ENCODE measurements at regions not wholly inside any gene's neighbourhood (a gene's known extent, or its start where the extent isn't known, plus 50 kb on each side); places are given as distances from the start of the nearest gene placed in this dataset.
"Not testable (repeated sequence)": the region's sequence is repeated elsewhere in the genome, so short reads cannot be mapped to it uniquely, and the experiment has no call there.

- no peak for DNase-seq
- no peaks in the 10 kb centered on the region for H3K27me3 ChIP-seq (replicated peaks in 2 of 5; ENCODE audit: control insufficient read depth in 4 of 5, insufficient read depth in 5 of 5, low read length in 4 of 5)
- no CpG with 5 or more reads among the region's 2 CpGs for WGBS (ENCODE audit: insufficient coverage)
- peaks cover 0 to 2% (median 0%) of the 10 kb centered on the region in 5 experiments for H3K9me3 ChIP-seq (ENCODE audit: control extremely low read depth in 1 of 5, control insufficient read depth in 4 of 5, insufficient read depth in 2 of 5, low read depth in 1 of 5, low read length in 4 of 5)
- peaks cover 10 to 55% (median 42%) of the 10 kb centered on the region in 4 experiments for H3K4me1 ChIP-seq (ENCODE audit: control extremely low read depth in 1 of 4, control insufficient read depth in 4 of 4, insufficient read depth in 4 of 4, low read length in 3 of 4)
- peaks cover 0 to 3% (median 1%) of the 10 kb centered on the region in 4 experiments for H3K36me3 ChIP-seq (ENCODE audit: control insufficient read depth in 4 of 4, insufficient read depth in 4 of 4, low read length in 3 of 4)
- POLR2A ChIA-PET, result no interaction called here
- H3K4me3 ChIP-seq (ENCODE audit: control insufficient read depth in 1 of 7, extremely low read depth in 1 of 7, insufficient read depth in 4 of 7, low read depth in 2 of 7, low read length in 6 of 7), result peak overlapping the region in 1 of 7 experiments; percentile 20
- CTCF ChIA-PET, result interaction anchor here (1.2 kb wide), 1 partner anchor 11 kb away, joined by 6 read pairs; no protein-coding TSS in a partner anchor
- no peak overlapping the region for H3K27ac ChIP-seq (ENCODE audit: insufficient read depth in 1 of 2, low read depth in 1 of 2, low read length in 2 of 2, poor library complexity in 1 of 2, severe bottlenecking in 2 of 2)
Measured at GRCh38 chr7:131051304-131051703, 276.4 kb upstream of the MKLN1 start.

DNA sequence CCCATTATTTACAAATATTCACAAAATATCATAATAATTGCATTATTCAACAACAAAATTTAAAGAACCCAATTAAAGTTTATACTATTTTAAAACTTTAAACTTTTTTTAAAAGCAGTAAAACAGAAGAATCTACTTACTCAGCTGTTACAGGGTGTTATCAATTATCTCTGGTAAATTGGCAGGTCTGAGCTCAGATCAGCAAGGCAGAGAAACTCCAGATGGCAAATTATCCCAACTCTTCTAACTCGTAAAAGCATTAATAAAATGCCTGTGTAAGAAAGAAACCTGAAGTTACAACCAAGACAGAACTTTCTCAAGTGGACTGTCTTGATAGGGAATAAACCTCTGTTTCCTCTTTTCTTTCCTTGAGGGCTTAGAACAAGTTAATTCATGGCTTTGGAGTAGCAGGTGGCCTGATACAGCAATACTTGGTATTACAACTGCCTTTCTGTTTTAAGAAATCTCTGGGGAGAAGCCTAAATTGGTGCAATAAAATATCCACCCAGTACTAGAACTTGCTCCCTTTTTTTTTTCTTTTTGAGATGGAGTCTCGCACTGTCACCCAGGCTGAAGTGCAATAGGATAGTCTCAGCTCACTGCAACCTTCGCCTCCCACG, 275.3 kb upstream of the MKLN1 start:
- no peaks in the 10 kb centered on the region for H3K9me3 ChIP-seq (ENCODE audit: control extremely low read depth in 1 of 5, control insufficient read depth in 4 of 5, insufficient read depth in 2 of 5, low read depth in 1 of 5, low read length in 4 of 5)
- peak overlapping the region in 1 of 2 experiments; percentile 47 for H3K27ac ChIP-seq (ENCODE audit: insufficient read depth in 1 of 2, low read depth in 1 of 2, low read length in 2 of 2, poor library complexity in 1 of 2, severe bottlenecking in 2 of 2)
- POLR2A ChIA-PET, result interaction anchor here (0.7 to 1.2 kb wide), 2 partner anchors 9 to 275 kb away, joined by 3 read pairs; partner anchors contain the start of gene MKLN1
- peaks cover 17 to 66% (median 52%) of the 10 kb centered on the region in 4 experiments for H3K4me1 ChIP-seq (ENCODE audit: control extremely low read depth in 1 of 4, control insufficient read depth in 4 of 4, insufficient read depth in 4 of 4, low read length in 3 of 4)
- CTCF ChIA-PET, result interaction anchor here (1.6 to 2.6 kb wide), 2 partner anchors 12 to 16 kb away, joined by 5 to 15 read pairs; no protein-coding TSS in a partner anchor
- H3K4me3 ChIP-seq (ENCODE audit: control insufficient read depth in 1 of 7, extremely low read depth in 1 of 7, insufficient read depth in 4 of 7, low read depth in 2 of 7, low read length in 6 of 7), result peak overlapping the region in 2 of 7 experiments; percentile 14 to 31
- peak in 2 of 3 donors; percentile 72 to 78 for DNase-seq
- H3K27me3 ChIP-seq (replicated peaks in 2 of 5; ENCODE audit: control insufficient read depth in 4 of 5, insufficient read depth in 5 of 5, low read length in 4 of 5), result no peaks in the 10 kb centered on the region
- H3K36me3 ChIP-seq (ENCODE audit: control insufficient read depth in 4 of 4, insufficient read depth in 4 of 4, low read length in 3 of 4), result peaks cover 0 to 2% (median 0%) of the 10 kb centered on the region in 4 experiments
- 46% methylated on average over 4 of the region's 4 CpGs for WGBS (ENCODE audit: insufficient coverage)

- H3K27me3 ChIP-seq (replicated peaks in 2 of 5; ENCODE audit: control insufficient read depth in 4 of 5, insufficient read depth in 5 of 5, low read length in 4 of 5), result no peaks in the 10 kb centered on the region
- H3K36me3 ChIP-seq (ENCODE audit: control insufficient read depth in 4 of 4, insufficient read depth in 4 of 4, low read length in 3 of 4), result no peaks in the 10 kb centered on the region
- peak overlapping the region; percentile 13 to 86 for H3K27ac ChIP-seq (ENCODE audit: insufficient read depth in 1 of 2, low read depth in 1 of 2, low read length in 2 of 2, poor library complexity in 1 of 2, severe bottlenecking in 2 of 2)
- H3K4me1 ChIP-seq (ENCODE audit: control extremely low read depth in 1 of 4, control insufficient read depth in 4 of 4, insufficient read depth in 4 of 4, low read length in 3 of 4), result peaks cover 17 to 72% (median 60%) of the 10 kb centered on the region in 4 experiments
- ChIA-PET CTCF (interaction anchor here (0.9 to 2.9 kb wide), 4 partner anchors 14 to 159 kb away, joined by 3 to 9 read pairs (median 4); no protein-coding TSS in a partner anchor), POLR2A (interaction anchor here (0.6 kb wide), 1 partner anchor 10 kb away, joined by 4 read pairs; no protein-coding TSS in a partner anchor)
- no peaks in the 10 kb centered on the region for H3K9me3 ChIP-seq (ENCODE audit: control extremely low read depth in 1 of 5, control insufficient read depth in 4 of 5, insufficient read depth in 2 of 5, low read depth in 1 of 5, low read length in 4 of 5)
- no peak overlapping the region for H3K4me3 ChIP-seq (ENCODE audit: control insufficient read depth in 1 of 7, extremely low read depth in 1 of 7, insufficient read depth in 4 of 7, low read depth in 2 of 7, low read length in 6 of 7)
- WGBS (ENCODE audit: insufficient coverage), result 67% methylated on average over 2 of the region's 2 CpGs
- no peak for DNase-seq
Measured at GRCh38 chr7:131056007-131056406, 271.7 kb upstream of the MKLN1 start.

DNA sequence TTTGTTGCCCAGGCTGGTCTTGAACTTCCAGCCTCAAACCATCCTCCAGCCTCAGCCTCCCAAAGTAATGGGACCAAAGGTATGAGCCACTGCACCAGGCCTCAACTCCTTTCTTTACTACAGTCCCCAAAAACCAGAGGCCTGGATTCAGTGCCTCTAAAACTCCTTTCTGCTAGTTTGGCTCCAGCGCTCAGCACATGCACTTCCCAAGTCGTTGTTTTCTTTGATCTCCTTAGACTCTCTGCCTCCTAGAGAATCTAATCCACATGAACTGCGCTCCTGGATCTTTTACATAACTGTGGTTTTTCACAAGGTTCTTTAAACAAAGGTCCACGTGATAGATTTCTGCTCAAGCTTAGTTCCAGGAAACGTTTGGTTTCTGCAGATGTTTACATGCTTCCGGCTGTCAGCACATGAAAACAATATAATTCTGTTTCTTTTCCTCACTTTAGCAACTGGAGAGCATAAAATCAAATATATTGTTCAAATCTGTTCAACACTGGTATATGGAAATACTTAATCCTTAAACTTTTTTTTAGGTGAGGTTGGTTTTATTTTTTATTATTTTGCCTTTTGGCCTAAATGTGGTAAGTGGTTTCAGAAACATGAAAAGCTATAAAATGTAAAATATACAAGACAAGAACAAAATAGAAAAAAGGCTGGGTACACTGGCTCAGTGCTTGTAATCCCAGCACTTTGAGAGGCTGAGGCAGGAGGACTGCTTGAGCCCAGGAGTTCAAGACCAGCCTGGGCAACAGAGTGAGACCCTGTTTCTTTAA, 270.5 kb upstream of the MKLN1 start:
- WGBS (ENCODE audit: insufficient coverage), result 0% methylated on average over 5 of the region's 6 CpGs

GRCh38 chr7:131057794-131058070, 269.9 kb upstream of the MKLN1 start:
- ChIA-PET CTCF (interaction anchor here (1.0 to 1.4 kb wide), 3 partner anchors 12 to 18 kb away, joined by 5 to 6 read pairs (median 5); no protein-coding TSS in a partner anchor), POLR2A (interaction anchor here (0.7 to 1.7 kb wide), 5 partner anchors 12 to 180 kb away, joined by 3 to 7 read pairs (median 4); no protein-coding TSS in a partner anchor)
- no peaks in the 10 kb centered on the region for H3K27me3 ChIP-seq (replicated peaks in 2 of 5; ENCODE audit: control insufficient read depth in 4 of 5, insufficient read depth in 5 of 5, low read length in 4 of 5)
- DNase-seq, result peak in 2 of 3 donors; percentile 62 to 70
- peaks cover 0 to 2% (median 0%) of the 10 kb centered on the region in 4 experiments for H3K36me3 ChIP-seq (ENCODE audit: control insufficient read depth in 4 of 4, insufficient read depth in 4 of 4, low read length in 3 of 4)
- no CpG with 5 or more reads among the region's 2 CpGs for WGBS (ENCODE audit: insufficient coverage)
- H3K4me1 ChIP-seq (ENCODE audit: control extremely low read depth in 1 of 4, control insufficient read depth in 4 of 4, insufficient read depth in 4 of 4, low read length in 3 of 4), result peaks cover 14 to 75% (median 56%) of the 10 kb centered on the region in 4 experiments
- H3K27ac ChIP-seq (ENCODE audit: insufficient read depth in 1 of 2, low read depth in 1 of 2, low read length in 2 of 2, poor library complexity in 1 of 2, severe bottlenecking in 2 of 2), result peak overlapping the region; percentile 67 to 86
- H3K9me3 ChIP-seq (ENCODE audit: control extremely low read depth in 1 of 5, control insufficient read depth in 4 of 5, insufficient read depth in 2 of 5, low read depth in 1 of 5, low read length in 4 of 5), result no peaks in the 10 kb centered on the region
- peak overlapping the region in 2 of 7 experiments; percentile 2 to 11 for H3K4me3 ChIP-seq (ENCODE audit: control insufficient read depth in 1 of 7, extremely low read depth in 1 of 7, insufficient read depth in 4 of 7, low read depth in 2 of 7, low read length in 6 of 7)

More for the DNA sequence above, 270.5 kb upstream of the MKLN1 start:
- no peaks in the 10 kb centered on the region for H3K27me3 ChIP-seq (replicated peaks in 2 of 5; ENCODE audit: control insufficient read depth in 4 of 5, insufficient read depth in 5 of 5, low read length in 4 of 5)
- H3K4me3 ChIP-seq (ENCODE audit: control insufficient read depth in 1 of 7, extremely low read depth in 1 of 7, insufficient read depth in 4 of 7, low read depth in 2 of 7, low read length in 6 of 7), result peak overlapping the region in 2 of 7 experiments; percentile 11 to 23
- peak; percentile 88 to 95 (median 92) for DNase-seq
- H3K36me3 ChIP-seq (ENCODE audit: control insufficient read depth in 4 of 4, insufficient read depth in 4 of 4, low read length in 3 of 4), result peaks cover 0 to 2% (median 0%) of the 10 kb centered on the region in 4 experiments
- ChIA-PET POLR2A (interaction anchor here (0.7 to 1.7 kb wide), 4 partner anchors 12 to 174 kb away, joined by 3 to 7 read pairs (median 4); no protein-coding TSS in a partner anchor), CTCF (interaction anchor here (1.0 to 2.9 kb wide), 4 partner anchors 13 to 160 kb away, joined by 5 to 9 read pairs (median 6); no protein-coding TSS in a partner anchor)
- no peaks in the 10 kb centered on the region for H3K9me3 ChIP-seq (ENCODE audit: control extremely low read depth in 1 of 5, control insufficient read depth in 4 of 5, insufficient read depth in 2 of 5, low read depth in 1 of 5, low read length in 4 of 5)
- peaks cover 16 to 80% (median 61%) of the 10 kb centered on the region in 4 experiments for H3K4me1 ChIP-seq (ENCODE audit: control extremely low read depth in 1 of 4, control insufficient read depth in 4 of 4, insufficient read depth in 4 of 4, low read length in 3 of 4)
- peak overlapping the region; percentile 67 to 86 for H3K27ac ChIP-seq (ENCODE audit: insufficient read depth in 1 of 2, low read depth in 1 of 2, low read length in 2 of 2, poor library complexity in 1 of 2, severe bottlenecking in 2 of 2)

- POLR2A ChIA-PET, result interaction anchor here (0.6 to 1.7 kb wide), 3 partner anchors 48 to 179 kb away, joined by 3 to 7 read pairs (median 3); no protein-coding TSS in a partner anchor
- WGBS (ENCODE audit: insufficient coverage), result 95% methylated on average over 27 of the region's 36 CpGs
- peak overlapping the region in 1 of 2 experiments; percentile 86 for H3K27ac ChIP-seq (ENCODE audit: insufficient read depth in 1 of 2, low read depth in 1 of 2, low read length in 2 of 2, poor library complexity in 1 of 2, severe bottlenecking in 2 of 2)
- not testable (repeated sequence) for H3K4me3 ChIP-seq (ENCODE audit: control insufficient read depth in 1 of 7, extremely low read depth in 1 of 7, insufficient read depth in 4 of 7, low read depth in 2 of 7, low read length in 6 of 7); H3K27me3 ChIP-seq (replicated peaks in 2 of 5; ENCODE audit: control insufficient read depth in 4 of 5, insufficient read depth in 5 of 5, low read length in 4 of 5); DNase-seq; H3K9me3 ChIP-seq (ENCODE audit: control extremely low read depth in 1 of 5, control insufficient read depth in 4 of 5, insufficient read depth in 2 of 5, low read depth in 1 of 5, low read length in 4 of 5); H3K36me3 ChIP-seq (ENCODE audit: control insufficient read depth in 4 of 4, insufficient read depth in 4 of 4, low read length in 3 of 4)
- peaks cover 14 to 69% (median 48%) of the 10 kb centered on the region in 4 experiments for H3K4me1 ChIP-seq (ENCODE audit: control extremely low read depth in 1 of 4, control insufficient read depth in 4 of 4, insufficient read depth in 4 of 4, low read length in 3 of 4)
- CTCF ChIA-PET, result interaction anchor here (1.1 to 1.6 kb wide), 4 partner anchors 11 to 64 kb away, joined by 3 to 5 read pairs (median 4); no protein-coding TSS in a partner anchor
Measured at GRCh38 chr7:131058561-131059288, 269.0 kb upstream of the MKLN1 start.
